Fibroblast of skin of abdomen (primary cell): ENCODE measurements at regions not wholly inside any gene's neighbourhood (a gene's known extent, or its start where the extent isn't known, plus 50 kb on each side); places are given as distances from the start of the nearest gene placed in this dataset.

Experiments used
- DNase-seq: peaks from one replicate; pipeline ENCODE4 v3.0.0-alpha.2; 2013

GRCh38 chr6:95071464-95071863 lies 505.9 kb upstream of the MANEA start:
- DNase-seq, result no peak

GRCh38 chr6:95078457-95078856 lies 498.9 kb upstream of the MANEA start:
- no peak for DNase-seq

- no peak for DNase-seq
These were observed 496.1 kb upstream of the MANEA start for GRCh38 chr6:95081231-95081630.

GRCh38 chr6:95081949-95082348 lies 495.4 kb upstream of the MANEA start:
- no peak for DNase-seq

- DNase-seq, result no peak
These were observed 493.8 kb upstream of the MANEA start for GRCh38 chr6:95083506-95083905.

GRCh38 chr6:95084867-95085266 lies 492.5 kb upstream of the MANEA start:
- no peak for DNase-seq

DNA sequence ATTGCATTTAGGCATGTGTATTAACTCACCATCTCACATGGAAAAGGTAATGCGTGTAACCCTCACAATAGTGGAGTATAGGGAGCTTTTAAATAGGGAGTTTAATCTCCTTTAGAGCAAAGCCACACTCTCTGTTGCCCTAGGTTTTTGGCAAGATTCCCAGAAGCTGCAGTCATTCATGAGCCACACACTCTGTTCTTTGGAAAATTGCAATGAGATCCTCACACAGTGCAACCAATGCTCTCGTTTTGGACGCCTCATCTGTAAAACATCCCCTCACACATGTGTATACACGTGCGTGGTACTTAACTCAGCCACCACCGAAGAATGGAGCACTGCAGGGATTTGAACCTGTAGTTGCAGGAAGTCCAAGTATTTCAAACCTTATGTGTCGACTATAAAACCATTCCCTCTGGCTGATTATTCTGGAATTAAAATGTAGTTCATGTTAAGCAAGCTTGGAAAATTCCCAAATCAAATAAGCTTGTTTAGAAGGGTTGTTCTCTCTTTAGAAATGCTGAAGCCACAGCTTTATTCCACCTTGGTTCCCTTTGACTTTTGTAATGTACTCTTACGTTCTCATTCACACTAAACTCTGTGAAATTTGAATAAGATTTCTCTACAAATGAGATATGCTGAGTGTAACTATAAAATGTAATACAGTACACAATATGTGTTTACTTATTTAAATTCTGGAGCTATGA lies 489.8 kb upstream of the MANEA start:
- peak; percentile 95 for DNase-seq

GRCh38 chr6:95091823-95092436 lies 485.4 kb upstream of the MANEA start:
- DNase-seq, result peak; percentile 71

- peak; percentile 12 for DNase-seq
These were observed 484.2 kb upstream of the MANEA start for GRCh38 chr6:95093154-95093553.

DNA sequence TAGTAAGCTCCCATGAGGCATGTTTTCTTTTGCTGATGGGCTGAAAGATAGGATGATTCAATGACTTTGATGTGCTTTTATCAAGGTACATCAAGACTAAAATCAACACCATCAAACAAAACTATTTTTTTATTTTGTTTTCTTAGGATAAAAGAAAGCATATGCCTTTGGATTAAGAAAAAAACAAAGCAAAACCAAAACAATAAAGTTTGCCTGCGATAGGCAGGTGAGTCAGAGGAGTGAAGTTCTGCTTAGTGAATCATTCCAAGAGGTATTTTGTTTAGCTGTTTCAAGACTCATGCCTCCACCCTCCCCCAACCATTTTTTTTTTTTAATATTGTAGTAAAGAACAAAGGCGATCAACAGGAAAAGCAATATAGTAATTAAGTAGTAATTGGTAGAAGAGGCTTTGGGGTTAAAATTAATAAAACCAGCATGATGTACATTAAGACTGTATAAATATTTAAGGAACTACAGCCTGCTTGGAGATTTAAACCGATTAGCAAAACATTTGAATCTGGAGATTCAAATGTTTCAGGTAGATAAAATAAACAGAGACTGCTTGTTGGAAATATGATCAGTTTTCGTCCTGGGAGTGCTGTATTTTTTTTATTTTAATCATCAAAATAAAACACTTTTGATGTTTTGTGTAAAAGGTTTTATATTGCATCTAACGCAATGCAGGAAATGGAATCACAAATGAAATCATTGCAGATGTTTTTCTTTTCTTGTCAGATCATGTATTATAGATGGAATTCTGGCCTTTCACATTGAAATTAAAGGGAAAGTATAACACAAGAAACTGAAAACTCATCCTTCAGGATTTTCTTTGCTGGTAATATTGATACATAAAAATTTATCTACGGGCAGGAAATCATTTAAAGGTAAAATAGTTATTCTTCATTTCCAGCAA lies 482.3 kb upstream of the MANEA start:
- DNase-seq, result peak; percentile 68

- DNase-seq, result no peak
These were observed 481.5 kb upstream of the MANEA start for GRCh38 chr6:95095855-95096254.

GRCh38 chr6:95099410-95099809 lies 477.9 kb upstream of the MANEA start:
- DNase-seq, result peak; percentile 6

GRCh38 chr6:95109212-95109611 lies 468.1 kb upstream of the MANEA start:
- DNase-seq, result no peak

- no peak for DNase-seq
These were observed 466.6 kb upstream of the MANEA start for GRCh38 chr6:95110767-95111166.

- DNase-seq, result no peak
These were observed 460.1 kb upstream of the MANEA start for GRCh38 chr6:95117236-95117635.

- DNase-seq, result no peak
These were observed 457.4 kb upstream of the MANEA start for GRCh38 chr6:95119927-95120326.

DNA sequence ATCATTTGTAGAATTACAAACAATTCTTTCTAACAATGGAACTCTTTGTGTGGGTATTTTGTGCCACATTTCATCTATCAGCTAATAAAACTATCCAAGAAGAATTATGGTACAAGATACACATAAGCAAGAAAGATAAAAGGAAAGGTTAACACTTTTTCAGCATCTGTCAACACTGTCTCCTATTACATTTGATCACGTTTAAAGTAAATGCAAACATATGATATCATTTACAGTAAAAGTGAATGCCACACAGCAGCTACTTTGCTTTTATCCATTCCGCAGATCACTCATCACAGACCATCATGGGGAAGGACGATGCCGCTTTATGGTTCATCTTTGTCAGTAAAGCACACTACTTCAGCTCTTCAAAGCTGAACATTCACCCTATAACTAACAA lies 456.4 kb upstream of the MANEA start:
- DNase-seq, result no peak

DNA sequence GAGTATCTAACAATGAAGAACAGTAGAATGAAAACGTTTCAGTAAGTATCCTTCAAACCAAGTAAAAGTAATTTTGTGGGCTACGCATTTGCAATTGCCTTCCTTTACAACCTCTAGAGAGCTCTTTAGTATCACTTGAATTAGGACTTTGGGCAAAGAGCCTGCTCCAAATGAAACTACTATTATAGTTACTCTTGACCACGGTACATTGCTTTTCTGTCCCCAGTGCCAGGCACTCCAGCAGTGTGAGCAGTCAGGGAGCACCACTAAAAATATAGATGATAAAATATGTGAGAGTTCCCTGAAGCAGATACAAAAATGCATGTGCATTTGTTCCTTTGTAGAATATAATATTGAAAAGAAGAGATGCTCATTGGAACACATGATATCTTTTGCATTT lies 450.1 kb upstream of the MANEA start:
- DNase-seq, result no peak

- DNase-seq, result no peak
These were observed 448.9 kb upstream of the MANEA start for GRCh38 chr6:95128439-95128838.

DNA sequence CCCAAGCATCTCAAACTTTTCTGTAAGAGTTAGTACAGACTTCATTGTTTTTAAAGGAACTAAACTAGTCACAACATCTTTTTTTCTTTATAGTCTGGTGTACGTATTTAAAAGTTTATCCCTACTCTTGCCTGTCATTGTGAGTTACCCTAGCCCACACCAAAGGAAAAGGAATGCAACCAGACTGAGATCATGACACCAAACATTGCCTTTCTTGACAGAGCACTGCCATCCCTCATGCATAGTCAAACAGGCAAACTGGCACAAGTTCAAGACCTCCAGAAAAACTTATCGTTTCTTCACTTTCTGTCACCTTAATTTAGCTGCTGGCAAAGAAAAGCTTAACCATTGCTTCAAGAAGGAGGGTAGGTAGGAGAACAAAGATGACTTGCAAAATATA lies 448.4 kb upstream of the MANEA start:
- no peak for DNase-seq

- DNase-seq, result peak; percentile 14
These were observed 443.8 kb upstream of the MANEA start for GRCh38 chr6:95133578-95133977.

- DNase-seq, result no peak
These were observed 442.2 kb upstream of the MANEA start for GRCh38 chr6:95135182-95135581.

DNA sequence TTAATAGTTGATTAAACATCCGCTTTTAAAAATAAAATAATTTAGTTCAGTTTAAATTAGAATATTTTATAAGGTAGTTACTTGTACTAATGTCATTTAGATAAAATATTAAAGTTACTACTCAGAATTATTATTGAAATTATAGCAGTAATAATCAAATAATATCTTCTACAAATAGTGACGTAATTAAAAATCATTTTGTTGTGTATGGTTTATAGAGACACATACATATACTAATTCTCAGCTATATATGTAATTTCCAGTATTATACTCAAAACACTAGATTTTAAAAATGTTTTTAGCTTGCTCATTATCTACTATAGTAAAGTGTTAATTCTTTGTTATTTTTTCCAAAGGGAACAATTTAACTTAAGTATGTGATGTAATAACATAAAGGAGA lies 435.2 kb upstream of the MANEA start:
- no peak for DNase-seq
